MM.1S (cell line): ENCODE measurements at regions not wholly inside any gene's neighbourhood (a gene's known extent, or its start where the extent isn't known, plus 50 kb on each side); places are given as distances from the start of the nearest gene placed in this dataset.

Source experiments
- CTCF ChIP-seq: fragments of 300-600 bp; sonication (generic); IDR thresholded peaks from 2 replicates; pipeline ENCODE4 v1.5.1; 2016; ENCODE audit warnings: antibody characterized with exemption, low read length, mixed read lengths
- EZH2 ChIP-seq: fragments of 300-600 bp; sonication (generic); optimal IDR thresholded peaks from 2 replicates; pipeline ENCODE3; 2017; ENCODE audit warnings: low read depth, mild to moderate bottlenecking, antibody characterized with exemption, low read length, mixed read lengths
- EZH2phosphoT487 ChIP-seq: fragments of 300-600 bp; sonication (generic); IDR thresholded peaks from 2 replicates; pipeline ENCODE4 v1.6.1; 2018; ENCODE audit warnings: antibody characterized with exemption, low read length

DNA sequence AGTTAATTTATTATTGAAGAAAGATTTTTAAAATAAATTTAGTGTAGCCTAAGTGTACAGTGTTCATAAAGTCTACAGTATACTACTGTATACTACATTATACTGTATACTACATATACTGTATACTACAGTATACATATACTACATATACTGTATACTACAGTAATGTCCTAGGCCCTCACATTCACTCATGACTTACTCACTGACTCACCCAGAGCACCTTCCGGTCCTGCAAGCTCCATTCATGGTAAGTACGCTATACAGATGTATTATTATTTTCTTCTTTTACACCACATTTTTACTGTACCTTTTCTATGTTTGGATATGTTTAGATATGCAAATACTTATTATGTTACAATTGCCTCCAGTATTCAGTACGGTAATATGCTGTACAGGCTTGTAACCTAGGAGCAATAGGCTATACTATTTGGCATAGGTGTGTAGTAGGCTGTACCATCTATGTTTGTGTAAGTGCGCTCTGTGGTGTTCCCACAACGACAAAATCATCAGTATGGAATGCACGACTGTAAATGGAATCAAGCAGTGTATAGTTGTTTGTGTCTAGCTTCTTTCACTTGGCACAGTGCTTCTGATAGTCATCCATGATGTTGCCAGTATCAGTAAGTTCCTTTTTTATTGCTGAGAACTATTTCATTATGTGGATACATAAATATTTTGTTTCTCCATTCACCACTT lies 245.7 kb downstream of the MTX2 start:
- TF ChIP-seq EZH2 = no peak
- no peak for TF ChIP-seq CTCF
- no peak for TF ChIP-seq EZH2phosphoT487
